Peyer's patch (tissue), 4 donors: ENCODE measurements at regions not wholly inside any gene's neighbourhood (a gene's known extent, or its start where the extent isn't known, plus 50 kb on each side); places are given as distances from the start of the nearest gene placed in this dataset.

ENCODE experiments used
- DNase-seq, 3 donors: peaks; one replicate each; pipeline ENCODE4 v3.0.0-alpha.2; 2017 to 2019
- H3K27ac ChIP-seq, 4 donors: fragments of 200-600 bp; sonication (generic); one replicate each; pipeline ENCODE4 v1.5.1; 2016 to 2019
- H3K27me3 ChIP-seq, 2 donors: fragments of 200-600 bp; sonication (generic); one replicate each; pipeline ENCODE4 v1.5.1; 2019
- H3K36me3 ChIP-seq, 3 donors: fragments of 200-600 bp; sonication (generic); one replicate each; pipeline ENCODE4 v1.5.1; 2016 to 2019
- H3K4me1 ChIP-seq, 4 donors: fragments of 200-600 bp; sonication (generic); one replicate each; pipeline ENCODE4 v1.5.1; 2016 to 2019
- H3K4me3 ChIP-seq, 4 donors: fragments of 200-600 bp; sonication (generic); 1 replicate in 3 of 4; 2 replicates in 1 of 4; pipeline ENCODE4 v1.5.1; 2016 to 2019; ENCODE audit warnings: mild to moderate bottlenecking in 1 of 4
- H3K9me3 ChIP-seq, 4 donors: fragments of 200-600 bp; sonication (generic); one replicate each; pipeline ENCODE4 v1.5.1; 2016 to 2019; ENCODE audit warnings: mild to moderate bottlenecking in 1 of 4
- POLR2A ChIP-seq, 2 donors: fragments of 450-650 bp; IDR thresholded peaks; one replicate each; pipeline ENCODE4 v1.5.1; 2017; ENCODE audit warnings: antibody characterized with exemption in 2 of 2, mild to moderate bottlenecking in 2 of 2, moderate library complexity in 2 of 2
- TF ChIP-seq, protein P1 (sequence below), 6 experiments: fragments of 450-650 bp in 4 of 6; fragments of 200-600 bp in 2 of 6; sonication (generic) in 1 of 6; IDR thresholded peaks; one replicate each; pipeline ENCODE4 v1.5.1; 2017 to 2019; ENCODE audit warnings: antibody characterized with exemption in 6 of 6, mild to moderate bottlenecking in 3 of 6, moderate library complexity in 1 of 6

DNA sequence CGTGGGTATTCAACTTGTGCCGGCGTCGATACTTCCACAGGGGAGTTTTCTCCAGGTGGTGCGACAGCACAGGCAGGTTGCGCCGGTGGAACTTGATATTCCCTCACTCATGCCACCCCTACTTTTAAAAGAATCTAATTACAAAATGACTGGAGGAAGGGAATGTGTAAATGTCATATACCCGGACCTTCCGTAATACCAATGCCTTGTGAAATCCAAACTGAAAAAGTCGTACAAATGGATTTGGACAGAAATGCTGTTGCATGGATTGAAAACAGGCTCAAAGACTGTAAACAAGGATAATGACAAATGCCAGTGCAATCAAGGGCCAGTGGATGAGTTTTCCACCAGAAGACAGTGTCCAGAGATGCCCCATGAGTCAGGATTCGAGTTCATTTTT lies 235.3 kb upstream of the USP25 start:
- no peak for TF ChIP-seq POLR2A (IDR thresholded peaks at IDR 0.05)
- TF ChIP-seq, protein P1, sequence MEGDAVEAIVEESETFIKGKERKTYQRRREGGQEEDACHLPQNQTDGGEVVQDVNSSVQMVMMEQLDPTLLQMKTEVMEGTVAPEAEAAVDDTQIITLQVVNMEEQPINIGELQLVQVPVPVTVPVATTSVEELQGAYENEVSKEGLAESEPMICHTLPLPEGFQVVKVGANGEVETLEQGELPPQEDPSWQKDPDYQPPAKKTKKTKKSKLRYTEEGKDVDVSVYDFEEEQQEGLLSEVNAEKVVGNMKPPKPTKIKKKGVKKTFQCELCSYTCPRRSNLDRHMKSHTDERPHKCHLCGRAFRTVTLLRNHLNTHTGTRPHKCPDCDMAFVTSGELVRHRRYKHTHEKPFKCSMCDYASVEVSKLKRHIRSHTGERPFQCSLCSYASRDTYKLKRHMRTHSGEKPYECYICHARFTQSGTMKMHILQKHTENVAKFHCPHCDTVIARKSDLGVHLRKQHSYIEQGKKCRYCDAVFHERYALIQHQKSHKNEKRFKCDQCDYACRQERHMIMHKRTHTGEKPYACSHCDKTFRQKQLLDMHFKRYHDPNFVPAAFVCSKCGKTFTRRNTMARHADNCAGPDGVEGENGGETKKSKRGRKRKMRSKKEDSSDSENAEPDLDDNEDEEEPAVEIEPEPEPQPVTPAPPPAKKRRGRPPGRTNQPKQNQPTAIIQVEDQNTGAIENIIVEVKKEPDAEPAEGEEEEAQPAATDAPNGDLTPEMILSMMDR (IDR thresholded peaks at IDR 0.05): no peak
- Histone ChIP-seq H3K4me3 (no peak overlapping the region), H3K9me3 (no peaks in the 10 kb centered on the region)

DNA sequence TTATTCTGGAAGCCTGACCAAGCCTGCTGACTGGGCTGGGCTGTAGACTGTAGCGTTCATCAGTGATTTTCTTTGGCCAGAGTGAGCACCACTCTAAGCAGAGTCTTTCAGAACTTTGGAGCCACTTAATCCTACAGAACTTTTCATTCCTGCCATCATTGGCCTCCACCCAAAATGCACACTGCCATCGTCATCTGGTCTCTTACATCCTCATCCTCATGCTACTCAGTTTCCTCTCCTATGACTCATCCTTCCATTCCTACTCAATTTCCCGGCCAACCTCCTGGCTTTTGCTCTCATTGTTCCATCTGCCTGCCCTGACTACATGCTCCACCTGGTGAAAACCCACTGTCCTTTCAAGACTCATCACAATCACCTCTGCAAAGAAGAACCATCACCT lies 233.8 kb upstream of the USP25 start:
- Histone ChIP-seq H3K4me1 (no peaks in the 10 kb centered on the region), H3K27ac (no peak overlapping the region), H3K27me3 (no peaks in the 10 kb centered on the region), H3K9me3 (no peaks in the 10 kb centered on the region), H3K4me3 (no peak overlapping the region), H3K36me3 (no peaks in the 10 kb centered on the region)
- no peak for DNase-seq
- no peak for TF ChIP-seq POLR2A (IDR thresholded peaks at IDR 0.05)
- TF ChIP-seq, protein P1 (IDR thresholded peaks at IDR 0.05): no peak

More for the DNA sequence above, 235.3 kb upstream of the USP25 start:
- Histone ChIP-seq H3K4me1 (no peaks in the 10 kb centered on the region), H3K36me3 (no peaks in the 10 kb centered on the region), H3K27me3 (no peaks in the 10 kb centered on the region), H3K27ac (no peak overlapping the region)
- DNase-seq: no peak

DNA sequence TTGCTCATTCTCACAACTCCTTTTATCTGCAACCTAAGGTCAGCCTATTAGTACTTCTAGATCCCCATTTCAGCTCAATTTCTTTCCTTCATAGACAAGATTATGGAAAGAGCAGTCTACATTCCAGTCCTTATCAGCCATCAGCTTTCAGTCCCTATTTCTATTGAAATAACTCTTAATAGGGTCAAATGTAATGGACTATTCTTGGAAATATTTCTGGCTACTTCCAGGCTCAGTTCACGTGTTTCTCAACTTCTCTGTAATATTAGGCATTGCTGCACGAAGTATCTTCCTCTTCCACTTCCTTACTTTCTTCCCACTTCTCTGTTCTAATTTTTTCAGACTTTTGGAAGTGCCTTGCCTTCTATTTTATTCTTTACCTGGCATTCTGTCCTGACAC lies 232.9 kb upstream of the USP25 start:
- Histone ChIP-seq H3K27ac (no peak overlapping the region), H3K9me3 (no peaks in the 10 kb centered on the region), H3K27me3 (no peaks in the 10 kb centered on the region), H3K4me1 (no peaks in the 10 kb centered on the region), H3K36me3 (no peaks in the 10 kb centered on the region), H3K4me3 (no peak overlapping the region)
- TF ChIP-seq, protein P1 (IDR thresholded peaks at IDR 0.05): no peak
- no peak for TF ChIP-seq POLR2A (IDR thresholded peaks at IDR 0.05)
- DNase-seq: no peak

DNA sequence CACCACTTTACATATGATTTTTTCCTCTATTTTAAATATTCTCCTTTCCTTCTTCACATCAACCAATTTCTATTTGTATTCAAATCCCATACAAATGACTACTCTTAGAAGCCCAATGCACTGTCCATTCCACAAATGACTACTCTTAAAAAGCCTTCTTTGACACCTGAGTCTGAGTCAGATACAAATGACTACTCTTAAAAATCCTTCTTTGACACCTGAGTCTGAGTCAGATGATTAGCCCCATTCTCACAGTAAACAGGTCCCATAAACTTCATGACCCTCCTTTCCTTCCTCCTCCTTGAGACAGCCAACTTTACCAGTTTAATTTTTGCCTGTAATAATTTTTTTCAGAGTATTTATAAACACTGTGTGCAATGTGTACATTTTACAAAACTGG lies 231.3 kb upstream of the USP25 start:
- TF ChIP-seq, protein P1 (IDR thresholded peaks at IDR 0.05): no peak
- no peak for TF ChIP-seq POLR2A (IDR thresholded peaks at IDR 0.05)
- DNase-seq: no peak
- Histone ChIP-seq H3K4me1 (no peaks in the 10 kb centered on the region), H3K27ac (no peak overlapping the region), H3K4me3 (no peak overlapping the region), H3K27me3 (no peaks in the 10 kb centered on the region), H3K9me3 (no peaks in the 10 kb centered on the region), H3K36me3 (no peaks in the 10 kb centered on the region)

DNA sequence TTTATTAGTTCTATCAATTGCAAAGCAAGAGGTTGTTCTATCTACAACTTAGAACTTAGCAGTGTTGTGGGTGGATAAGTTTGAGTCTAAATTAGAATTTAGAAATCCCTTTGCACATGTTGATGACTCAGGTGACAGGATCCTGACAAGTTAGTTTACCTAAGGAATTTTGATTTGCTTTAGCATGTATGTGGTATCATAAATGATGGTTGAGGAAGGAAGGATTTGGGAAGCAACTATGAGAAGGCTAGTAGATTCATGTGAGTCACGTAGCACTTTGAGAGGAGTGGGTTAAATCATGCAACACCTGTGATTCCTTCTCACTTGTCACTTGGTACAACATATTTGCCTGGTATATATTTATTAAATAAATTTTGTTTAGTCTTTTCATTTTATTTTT lies 223.7 kb upstream of the USP25 start:
- Histone ChIP-seq H3K27me3 (no peaks in the 10 kb centered on the region), H3K9me3 (no peaks in the 10 kb centered on the region), H3K4me3 (no peak overlapping the region), H3K36me3 (no peaks in the 10 kb centered on the region), H3K27ac (no peak overlapping the region), H3K4me1 (no peaks in the 10 kb centered on the region)
- TF ChIP-seq, protein P1 (IDR thresholded peaks at IDR 0.05): no peak
- no peak for TF ChIP-seq POLR2A (IDR thresholded peaks at IDR 0.05)
- no peak for DNase-seq

DNA sequence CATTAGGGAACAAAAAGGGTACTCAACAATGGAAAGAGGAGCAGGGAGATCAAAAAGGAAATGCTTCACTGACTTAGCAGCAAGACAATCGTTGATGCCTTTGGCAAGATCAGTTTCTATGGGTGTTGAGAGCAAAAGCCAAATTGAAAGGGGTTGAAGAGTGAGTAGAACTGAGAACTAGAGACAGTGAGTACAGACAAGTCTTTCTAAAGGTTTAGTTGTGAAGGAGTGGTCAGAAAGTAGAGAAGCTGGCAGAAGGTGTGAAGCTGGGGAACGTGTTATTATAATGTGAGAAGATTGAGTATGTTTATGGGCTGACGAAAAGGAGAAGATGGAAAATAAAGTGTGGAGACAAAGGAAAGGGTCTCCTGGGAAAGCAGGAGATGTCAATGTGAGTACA lies 221.2 kb upstream of the USP25 start:
- H3K27ac ChIP-seq: no peak overlapping the region
- no peaks in the 10 kb centered on the region for H3K27me3 ChIP-seq
- no peaks in the 10 kb centered on the region for H3K9me3 ChIP-seq
- TF ChIP-seq POLR2A (IDR thresholded peaks at IDR 0.05): no peak
- TF ChIP-seq, protein P1 (IDR thresholded peaks at IDR 0.05): no peak
- no peak for DNase-seq
- H3K4me1 ChIP-seq: no peaks in the 10 kb centered on the region
- H3K4me3 ChIP-seq: no peak overlapping the region
- no peaks in the 10 kb centered on the region for H3K36me3 ChIP-seq
